ENCODE measurements at regions not wholly inside any gene's neighbourhood (a gene's known extent, or its start where the extent isn't known, plus 50 kb on each side); places are given as distances from the start of the nearest gene placed in this dataset.

GRCh38 chr12:105539735-105540134, 209.2 kb downstream of the C12orf75 start:
- no peak for DNase-seq

DNA sequence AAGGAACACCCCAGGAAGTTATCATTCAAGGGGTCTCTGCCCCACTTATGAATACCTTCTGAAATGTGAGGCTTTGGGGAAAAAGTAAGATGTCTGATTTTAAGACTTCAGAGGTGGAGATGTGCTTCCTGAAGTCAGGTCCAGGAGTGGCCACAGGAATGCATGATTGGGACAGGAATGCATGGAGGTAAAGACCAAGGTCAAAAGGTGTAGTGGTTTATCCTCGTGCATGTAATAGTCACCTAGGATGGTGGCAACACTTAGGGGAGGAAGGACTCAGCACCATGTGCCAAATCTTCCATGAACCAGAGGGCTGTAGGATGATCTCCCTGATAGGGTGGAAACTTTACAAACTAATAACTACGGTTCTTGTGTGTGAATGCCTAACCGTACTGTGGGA, 217.3 kb downstream of the C12orf75 start:
- DNase-seq: no peak

- no peak for DNase-seq
Measured at GRCh38 chr12:105548626-105549025, 218.1 kb downstream of the C12orf75 start.

DNA sequence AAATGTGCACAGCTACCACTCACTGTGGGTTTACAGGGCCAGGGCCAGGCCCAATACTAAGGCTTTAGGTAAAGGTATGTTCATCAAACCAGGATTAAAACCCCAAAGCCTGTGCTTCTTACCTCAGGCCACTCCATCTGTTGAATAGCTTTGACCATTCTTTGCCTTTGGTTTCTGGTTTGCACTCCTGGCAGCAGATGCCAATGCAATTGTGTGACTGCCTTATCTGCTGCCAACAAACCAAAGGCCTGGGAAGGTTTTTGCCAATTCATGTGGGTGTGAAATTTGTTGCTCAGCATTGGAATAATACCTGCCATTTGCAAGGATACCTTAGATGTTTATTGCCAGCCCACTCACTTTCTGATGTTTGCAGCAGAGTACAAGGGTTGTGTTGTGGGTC, 221.6 kb downstream of the C12orf75 start:
- no peak for DNase-seq

- no peak for DNase-seq
Measured at GRCh38 chr12:105554223-105554678, 223.8 kb downstream of the C12orf75 start.

GRCh38 chr12:105554856-105555255, 224.4 kb downstream of the C12orf75 start:
- no peak for DNase-seq

DNA sequence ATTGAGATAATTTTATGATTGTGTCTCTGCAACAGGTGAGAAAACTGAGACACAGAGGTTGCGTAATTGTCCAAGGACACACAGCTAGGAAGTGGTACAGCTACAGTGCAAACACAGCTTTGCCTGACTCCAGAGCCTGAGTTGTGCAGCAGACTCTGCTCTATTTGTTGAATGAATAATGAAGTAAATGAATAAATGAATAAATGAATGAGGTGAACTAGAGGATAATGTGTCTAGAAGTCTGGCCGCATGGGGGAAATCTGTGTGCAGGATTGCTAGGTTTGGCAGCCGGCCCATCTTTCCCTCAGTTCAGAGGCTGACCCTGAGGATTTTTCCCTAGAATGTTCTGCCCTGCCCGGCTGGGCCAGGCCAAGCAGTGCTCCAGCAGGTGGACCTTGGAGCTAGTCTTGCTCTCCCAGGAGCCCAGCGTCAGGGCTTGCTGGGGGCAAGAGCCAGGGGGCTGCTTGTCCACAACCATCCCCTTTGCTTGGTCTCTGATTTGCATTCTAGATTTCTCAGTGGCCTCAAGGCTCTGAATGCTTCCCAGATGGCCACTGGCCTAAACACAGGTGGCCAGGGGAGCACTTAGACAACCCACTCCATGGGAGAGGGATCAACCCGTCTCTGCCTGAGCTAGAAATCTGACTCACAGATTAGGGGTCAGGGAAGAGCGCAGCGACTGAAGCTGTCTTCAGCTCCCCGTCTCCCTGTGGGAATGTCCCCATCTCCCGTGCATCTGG, 225.2 kb downstream of the C12orf75 start:
- DNase-seq: no peak

DNA sequence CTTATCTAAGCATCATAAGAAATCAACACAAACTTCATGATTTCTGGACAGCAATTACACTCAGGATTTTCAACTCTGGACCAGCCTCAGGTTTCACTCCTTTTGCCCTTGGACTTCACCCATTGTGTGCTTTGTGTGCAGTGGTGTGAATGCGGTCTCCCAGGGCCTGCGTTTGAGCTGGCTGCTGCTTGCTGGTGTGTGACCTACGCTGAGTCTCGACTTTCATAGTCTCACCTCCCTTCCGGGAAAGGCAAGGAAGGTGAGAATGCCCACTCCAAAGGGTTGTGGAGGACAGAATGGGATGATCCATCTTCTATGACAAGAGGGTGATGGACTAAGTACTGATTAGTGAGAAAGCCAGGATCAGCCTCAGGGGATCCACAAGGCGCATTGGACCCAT, 228.8 kb downstream of the C12orf75 start:
- no peak for DNase-seq

DNA sequence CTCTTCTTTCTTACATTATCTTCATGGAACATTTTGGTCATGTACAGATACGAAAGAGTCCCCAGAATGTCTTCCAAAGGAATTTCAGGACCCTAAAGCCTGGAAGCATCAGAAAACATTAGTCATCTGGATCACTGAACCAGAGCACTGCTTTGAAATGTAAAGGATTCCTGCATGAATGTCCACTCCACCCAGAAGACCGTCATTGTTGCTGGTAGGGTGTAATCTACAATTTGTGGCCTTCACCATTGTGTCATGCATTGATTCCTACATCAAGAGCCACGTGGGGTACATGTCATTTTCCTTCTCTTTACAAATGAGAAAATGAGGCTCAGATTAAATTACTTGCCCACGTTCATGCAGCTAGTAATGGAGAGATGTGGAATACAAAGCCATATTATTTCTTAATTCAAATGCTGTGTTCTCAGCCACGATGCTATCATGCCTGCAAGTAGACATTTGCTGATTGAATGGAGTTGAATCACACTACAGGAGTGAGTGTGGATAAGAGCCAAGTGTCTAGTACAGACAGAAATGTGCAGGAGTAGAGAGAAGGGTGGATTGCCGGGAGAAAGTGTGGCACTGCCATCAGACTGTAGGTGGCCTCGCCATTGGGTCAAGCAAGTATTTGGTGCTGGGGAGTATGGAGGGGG, 231.2 kb downstream of the C12orf75 start:
- no peak for DNase-seq

DNA sequence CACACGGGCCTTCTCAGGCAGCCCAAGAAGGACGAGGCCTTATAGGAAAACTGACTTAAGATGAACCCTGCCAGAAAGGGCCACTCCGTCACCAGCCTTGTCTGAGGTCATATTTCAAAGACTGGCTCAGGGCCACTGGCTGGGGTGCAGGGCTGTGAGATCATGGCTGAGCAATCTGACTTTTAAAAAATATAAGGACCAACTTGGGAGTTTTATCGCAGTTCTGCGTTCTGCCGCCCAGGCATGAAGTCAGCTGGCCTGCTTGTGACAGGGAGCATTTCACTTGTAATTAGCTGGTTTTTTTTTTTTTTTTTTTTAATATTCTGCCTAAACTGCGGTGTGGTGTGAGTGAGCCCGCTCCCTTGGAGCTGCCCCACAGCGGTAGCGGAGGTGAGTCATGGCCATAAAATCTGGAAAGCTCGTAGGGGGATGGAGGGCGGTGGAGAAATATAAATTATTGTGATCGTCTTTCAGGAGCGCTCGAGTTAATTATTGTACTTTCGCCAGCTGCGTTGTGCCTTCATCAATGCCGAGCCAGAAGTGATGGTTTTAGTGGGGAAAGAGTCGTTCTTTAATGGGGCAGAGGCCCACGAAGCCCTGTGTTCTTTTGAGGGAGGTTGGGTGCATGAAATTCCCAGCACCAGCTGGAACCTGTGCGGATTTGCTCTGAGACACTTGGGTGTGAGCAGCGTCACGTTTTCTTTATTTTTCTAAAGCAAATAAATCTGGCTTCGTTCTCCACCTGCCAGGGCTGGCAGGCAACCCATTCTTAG, 231.9 kb downstream of the C12orf75 start:
- no peak for DNase-seq

DNA sequence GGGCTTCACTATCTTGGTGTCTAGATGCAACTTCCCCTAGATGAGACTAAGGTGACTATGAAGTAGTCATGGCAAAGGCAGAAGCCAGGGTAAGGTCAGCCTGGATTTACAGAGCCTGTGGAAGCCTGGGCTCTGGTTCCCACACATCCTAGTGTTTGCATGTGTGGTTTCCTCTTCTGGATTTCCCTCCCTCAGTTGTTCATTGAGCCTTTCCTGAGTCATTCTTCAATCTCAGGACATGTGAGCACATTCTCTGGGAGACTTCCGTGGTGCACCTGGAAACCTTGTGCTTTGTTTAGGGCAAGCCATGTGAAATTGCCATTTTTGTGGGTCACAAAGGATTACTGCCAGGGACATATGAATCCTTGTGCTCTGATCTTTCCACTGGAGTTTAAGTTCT, 236.6 kb downstream of the C12orf75 start:
- DNase-seq: no peak

DNA sequence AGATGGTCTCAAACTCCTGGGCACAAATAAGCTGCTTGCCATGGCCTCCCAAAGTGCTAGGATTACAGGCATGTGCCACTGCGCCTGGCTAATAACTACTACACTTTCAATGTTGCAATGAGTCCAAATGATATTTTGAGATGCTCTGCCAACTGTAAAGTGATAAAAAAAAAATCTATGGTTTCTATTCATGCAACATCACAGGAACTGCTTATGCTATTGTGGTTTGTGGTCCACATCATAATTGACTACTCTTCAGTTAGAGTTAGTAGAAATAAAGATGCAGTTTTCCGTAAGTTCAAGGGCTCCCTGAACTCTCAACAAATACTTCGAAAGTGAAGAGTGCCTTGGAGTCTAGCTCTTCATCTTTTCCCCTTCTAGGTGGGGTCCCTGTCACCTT, 239.4 kb downstream of the C12orf75 start:
- DNase-seq: no peak

DNA sequence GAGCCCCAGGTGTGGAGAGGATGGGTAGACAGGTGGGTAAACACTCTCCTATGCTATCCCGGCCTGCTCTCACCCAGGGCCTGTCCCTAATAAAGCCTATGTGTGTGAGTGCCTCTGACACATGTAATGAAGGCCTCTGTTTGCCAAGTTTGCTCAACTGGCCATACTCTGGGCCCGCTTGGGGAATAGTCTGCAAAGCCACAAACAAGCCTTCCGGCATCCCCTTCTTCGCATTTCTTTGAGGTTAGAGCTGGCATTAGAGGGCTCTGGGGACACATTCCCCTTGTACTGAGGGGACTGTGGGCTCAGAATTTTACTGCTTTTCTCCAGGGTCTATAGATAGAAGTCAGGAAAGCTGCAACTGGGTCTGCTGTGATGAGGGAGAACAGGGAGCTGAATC, 240.5 kb downstream of the C12orf75 start:
- DNase-seq: no peak

DNA sequence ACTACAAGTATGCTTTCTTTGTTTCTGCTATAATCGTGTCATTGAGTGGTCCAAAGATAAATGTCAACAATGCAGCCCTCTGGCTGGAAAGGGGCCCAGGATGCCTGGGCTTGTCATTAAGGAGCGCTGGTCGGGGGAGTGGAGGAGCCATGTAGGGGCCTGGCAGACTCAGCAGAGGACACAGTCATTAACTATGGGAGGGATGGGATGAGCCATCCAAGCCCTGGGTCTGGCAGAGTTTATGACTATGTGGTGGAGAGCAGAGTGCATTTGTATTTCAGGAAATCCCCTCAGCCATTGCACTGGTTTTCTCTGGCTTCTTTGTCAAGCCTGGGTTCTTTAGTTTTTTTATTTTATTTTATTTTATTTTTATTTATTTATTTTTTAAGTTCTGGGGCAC, 243.1 kb downstream of the C12orf75 start:
- no peak for DNase-seq

DNA sequence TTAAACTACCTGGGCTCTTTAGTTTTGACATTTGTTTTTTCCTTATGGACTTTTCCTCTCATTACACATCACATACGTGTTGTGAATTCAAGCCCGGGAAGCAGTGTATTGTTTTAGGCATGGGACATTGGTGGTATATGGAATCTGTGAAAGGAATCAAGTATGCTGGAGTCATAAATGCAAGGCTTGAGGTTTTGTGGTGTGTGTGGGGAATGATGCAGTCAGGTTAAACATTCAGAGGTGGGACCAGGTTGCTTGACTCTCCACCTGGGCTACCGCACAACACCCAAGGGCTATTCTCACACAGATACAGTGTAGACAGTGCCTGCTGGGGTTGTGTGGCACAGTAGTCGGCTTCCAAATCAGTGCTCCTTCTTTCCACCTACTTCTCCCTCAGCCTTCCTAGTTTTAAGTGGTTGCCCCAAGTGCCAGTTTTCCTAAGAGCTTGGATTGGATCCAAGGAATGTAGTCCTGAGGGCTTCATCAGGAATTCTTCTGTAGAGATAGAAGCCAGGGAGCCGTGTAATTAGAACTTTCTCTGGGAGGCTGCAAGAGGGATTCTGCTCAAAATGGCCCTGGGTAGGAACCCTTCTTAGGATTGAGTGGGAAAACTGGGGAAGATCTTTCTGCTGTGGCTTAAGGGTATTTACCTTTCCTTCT, 243.7 kb downstream of the C12orf75 start:
- DNase-seq: no peak

- no peak for DNase-seq
Measured at GRCh38 chr12:105575235-105575634, 244.7 kb downstream of the C12orf75 start.

DNA sequence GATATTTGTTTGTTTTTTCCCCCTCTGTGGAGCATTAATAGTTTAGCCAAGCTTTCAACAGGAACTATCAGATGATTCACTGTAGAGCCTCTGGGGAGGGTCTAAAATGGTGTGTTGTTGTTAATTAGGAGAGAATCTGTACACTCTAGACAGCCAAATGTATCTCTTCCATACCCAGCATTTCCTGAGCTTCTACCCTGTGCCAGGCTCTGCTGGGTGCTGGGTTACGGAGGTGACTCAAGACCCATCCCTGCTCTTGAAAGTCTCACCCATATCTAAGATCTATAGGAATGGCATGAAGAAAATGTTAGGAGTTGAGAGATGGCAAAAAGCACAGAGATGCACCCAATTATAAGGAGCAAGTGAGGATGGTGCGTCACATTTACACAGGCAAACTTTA, 245.8 kb downstream of the C12orf75 start:
- no peak for DNase-seq

GRCh38 chr12:105580821-105581352, 250.4 kb downstream of the C12orf75 start:
- no peak for DNase-seq

DNA sequence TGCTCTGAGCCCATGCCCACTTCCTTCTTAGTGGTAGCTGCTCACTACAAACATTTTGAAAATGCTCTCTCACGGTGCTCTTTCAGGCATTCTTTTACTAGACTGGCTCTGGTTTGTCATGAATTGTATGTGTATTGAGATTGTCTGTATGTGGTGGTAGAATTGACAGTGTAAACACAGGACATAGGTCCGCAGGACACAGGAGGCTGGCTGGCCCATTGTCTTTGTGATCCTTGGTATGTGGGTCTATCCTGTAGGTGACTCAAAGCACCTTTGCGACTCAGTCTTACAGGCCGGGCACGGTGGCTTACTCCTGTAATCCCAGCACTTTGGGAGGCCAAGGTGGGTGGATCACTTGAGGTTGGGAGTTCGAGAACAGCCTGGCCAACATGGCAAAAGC, 250.9 kb downstream of the C12orf75 start:
- no peak for DNase-seq

DNA sequence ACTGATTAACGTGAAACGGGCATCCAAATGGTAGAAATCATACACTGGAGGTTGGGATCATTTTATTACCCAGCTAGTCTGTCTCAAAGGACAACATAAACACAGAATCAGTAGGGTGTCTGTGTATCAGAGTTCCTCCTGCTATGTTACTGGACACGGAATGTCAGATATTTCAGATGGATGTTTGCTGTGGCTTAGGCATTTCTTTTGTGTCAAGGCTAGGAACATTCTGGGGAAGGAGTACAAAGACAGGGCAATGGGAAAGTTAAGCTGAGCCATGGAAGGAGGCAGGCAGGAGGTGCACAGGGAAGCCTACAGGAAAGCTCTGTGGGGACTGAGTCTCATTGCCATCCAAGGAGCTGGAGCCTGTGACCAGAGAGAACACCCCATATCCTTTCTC, 254.6 kb downstream of the C12orf75 start:
- DNase-seq: no peak

GRCh38 chr12:105587237-105587636, 256.7 kb downstream of the C12orf75 start:
- DNase-seq: no peak

DNA sequence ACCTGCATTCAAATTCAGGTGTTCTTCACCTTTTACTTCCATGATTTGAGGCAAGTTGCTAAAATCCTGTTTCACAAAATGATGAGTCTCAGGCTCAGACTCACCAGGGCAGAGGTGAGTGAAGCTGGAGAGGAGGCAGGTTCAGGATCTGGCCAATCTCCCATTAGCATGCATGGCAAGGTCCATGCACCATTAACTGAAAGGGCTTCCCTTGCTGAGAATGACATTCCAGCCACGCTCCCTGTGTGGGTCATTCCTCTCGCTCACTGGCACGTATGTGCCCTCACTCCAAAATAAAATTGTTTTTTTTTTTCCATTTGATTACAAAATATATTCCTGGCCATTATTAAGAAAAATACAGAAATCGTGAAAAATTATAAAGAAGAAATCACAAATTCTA, 257.6 kb downstream of the C12orf75 start:
- DNase-seq: no peak

- no peak for DNase-seq
Measured at GRCh38 chr12:105590571-105590970, 260.1 kb downstream of the C12orf75 start.

Data from hippocampal formation (tissue), 2 donors.